GM12873 (cell line): ENCODE measurements at regions not wholly inside any gene's neighbourhood (a gene's known extent, or its start where the extent isn't known, plus 50 kb on each side); places are given as distances from the start of the nearest gene placed in this dataset.

ENCODE experiments used
- CTCF ChIP-seq: IDR thresholded peaks from 2 replicates; pipeline ENCODE4 v1.5.1; 2012; ENCODE audit warnings: low read depth, mild to moderate bottlenecking, moderate library complexity, low read length, control low read depth; ENCODE audit not compliant: insufficient read depth; ENCODE audit errors: missing control alignments

GRCh38 chr5:57318251-57318650 is 144.4 kb downstream of the GPBP1 start:
- no peak for TF ChIP-seq CTCF

DNA sequence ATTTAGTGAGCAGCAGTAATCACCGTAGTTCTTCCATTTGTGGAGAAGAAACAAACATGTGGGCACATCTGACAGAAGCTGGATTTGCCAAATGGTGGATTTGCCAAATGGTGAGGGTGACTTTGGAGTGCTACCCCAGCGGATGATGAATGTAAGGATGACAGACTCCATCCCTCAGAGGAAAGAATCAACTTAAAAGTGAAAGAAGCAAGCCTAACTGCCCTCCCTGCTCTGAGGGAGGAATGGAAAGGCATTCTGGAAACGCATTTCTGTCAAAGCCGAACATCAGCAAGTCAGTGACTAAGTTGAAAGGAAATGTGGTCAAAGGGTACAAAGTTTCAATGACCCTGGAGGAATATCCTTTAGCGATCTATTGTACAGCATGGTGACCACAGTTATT is 143.5 kb downstream of the GPBP1 start:
- TF ChIP-seq CTCF = no peak

DNA sequence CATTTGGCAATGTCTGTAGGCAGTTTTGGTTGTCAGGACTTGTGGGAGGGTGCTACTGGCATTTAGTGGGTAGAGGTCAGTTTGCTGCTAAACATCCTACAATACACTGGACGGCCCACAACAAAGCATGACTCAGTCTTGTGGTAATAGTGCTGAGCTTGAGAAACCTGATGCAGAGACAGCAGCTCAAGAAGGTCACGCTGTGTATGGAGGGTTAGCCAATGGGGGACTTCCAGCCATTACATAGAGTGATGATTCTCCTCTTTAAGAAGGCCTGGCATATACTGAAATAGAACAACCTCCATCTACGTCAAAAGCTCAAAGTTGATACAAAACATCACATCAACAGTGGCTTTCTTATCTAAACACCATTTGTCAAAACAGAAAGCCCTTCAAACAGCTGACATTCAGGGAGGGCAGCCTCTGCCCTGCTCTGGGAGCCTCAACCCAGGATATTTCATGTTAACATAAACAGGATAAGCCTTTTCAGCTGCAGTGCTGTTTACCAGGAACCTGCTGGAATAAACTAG is 143.0 kb downstream of the GPBP1 start:
- no peak for TF ChIP-seq CTCF

DNA sequence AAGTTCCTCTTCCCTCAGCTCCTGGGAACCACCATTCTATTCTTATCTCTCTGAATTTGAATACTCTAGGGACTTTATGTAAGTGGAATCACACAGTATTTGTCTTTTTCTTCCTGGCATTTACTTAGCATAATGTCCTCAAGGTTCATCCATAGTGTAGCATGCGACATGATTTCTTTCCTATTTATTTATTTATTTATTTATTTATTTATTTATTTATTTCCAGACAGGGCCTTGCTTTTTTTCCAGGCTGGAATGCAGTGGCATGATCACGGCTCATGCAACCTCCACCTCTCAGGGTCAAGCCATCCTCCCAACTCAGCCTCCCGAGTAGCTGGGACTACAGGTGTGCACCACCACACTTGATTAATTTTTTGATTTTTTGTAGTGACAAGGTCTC is 142.1 kb downstream of the GPBP1 start:
- no peak for TF ChIP-seq CTCF
